ENCODE measurements at regions not wholly inside any gene's neighbourhood (a gene's known extent, or its start where the extent isn't known, plus 50 kb on each side); places are given as distances from the start of the nearest gene placed in this dataset.

DNA sequence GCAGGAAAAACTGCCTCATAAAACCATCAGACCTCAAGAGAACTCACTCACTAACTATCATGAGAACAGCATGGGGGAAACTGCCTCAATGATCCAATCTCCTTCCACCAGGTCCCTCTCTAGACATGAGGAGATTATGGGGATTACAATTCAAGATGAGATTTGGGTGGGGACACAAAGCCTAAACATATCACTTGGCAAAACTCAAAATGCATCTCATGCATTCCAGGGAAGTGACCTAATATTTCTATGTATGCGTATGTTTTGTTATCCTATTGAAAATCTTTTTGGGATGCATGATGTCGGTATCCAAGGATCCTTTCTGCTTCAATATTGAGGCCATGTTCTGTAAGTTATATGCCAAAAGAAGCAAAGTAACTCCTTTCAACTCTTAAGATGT, 174.0 kb downstream of the PLK2 start:
- TF ChIP-seq GATA2 (IDR thresholded peaks at IDR 0.05; ENCODE audit: low read depth, low read length): no peak
- TF ChIP-seq GATA3 (IDR thresholded peaks at IDR 0.05; ENCODE audit: low read depth, low read length): no peak
